Mesenchymal stem cell (in vitro differentiated cells and primary cell): ENCODE measurements at regions not wholly inside any gene's neighbourhood (a gene's known extent, or its start where the extent isn't known, plus 50 kb on each side); places are given as distances from the start of the nearest gene placed in this dataset.

Experiments used
- DNase-seq: peaks from one replicate; pipeline ENCODE4 v3.0.0-alpha.2; 2013
- H2AFZ ChIP-seq: one replicate; pipeline ENCODE4 v1.6.1; 2013; ENCODE audit warnings: low read depth, mild to moderate bottlenecking, control low read depth, inconsistent platforms, low read length, moderate library complexity
- H2AK5ac ChIP-seq: 2 replicates; pipeline ENCODE4 v1.6.1; 2013; ENCODE audit warnings: low read length, moderate library complexity, mild to moderate bottlenecking, inconsistent platforms; ENCODE audit not compliant: severe bottlenecking
- H2BK120ac ChIP-seq: one replicate; pipeline ENCODE4 v1.6.1; 2013; ENCODE audit warnings: low read depth, mild to moderate bottlenecking, inconsistent platforms, low read length, moderate library complexity
- H2BK12ac ChIP-seq, 2 experiments: one replicate each; pipeline ENCODE4 v1.6.1; 2013; ENCODE audit warnings: inconsistent platforms in 2 of 2, low read length in 2 of 2, mild to moderate bottlenecking in 2 of 2, moderate library complexity in 2 of 2, control low read depth in 1 of 2
- H2BK15ac ChIP-seq: one replicate; pipeline ENCODE4 v1.6.1; 2013; ENCODE audit warnings: mild to moderate bottlenecking, low read depth, inconsistent platforms; ENCODE audit not compliant: poor library complexity, severe bottlenecking
- H2BK5ac ChIP-seq: 2 replicates; pipeline ENCODE4 v1.6.1; 2013; ENCODE audit warnings: low read depth, mild to moderate bottlenecking, low read length, control low read depth, inconsistent platforms; ENCODE audit not compliant: poor library complexity, severe bottlenecking
- H3K14ac ChIP-seq, 2 experiments: one replicate each; pipeline ENCODE4 v1.6.1; 2013; ENCODE audit warnings: inconsistent platforms in 2 of 2, low read length in 2 of 2, control low read depth in 1 of 2, mild to moderate bottlenecking in 1 of 2, moderate library complexity in 1 of 2
- H3K18ac ChIP-seq, 2 experiments: one replicate each; pipeline ENCODE4 v1.6.1; 2013; ENCODE audit warnings: inconsistent platforms in 2 of 2, low read length in 2 of 2, control low read depth in 1 of 2, low read depth in 1 of 2, mild to moderate bottlenecking in 1 of 2
- H3K23ac ChIP-seq, 2 experiments: one replicate each; pipeline ENCODE4 v1.6.1; 2013; ENCODE audit warnings: inconsistent platforms in 2 of 2, low read length in 2 of 2, mild to moderate bottlenecking in 2 of 2, moderate library complexity in 2 of 2, control low read depth in 1 of 2
- H3K27ac ChIP-seq: 2 replicates; pipeline ENCODE4 v1.5.1; 2013; ENCODE audit warnings: mild to moderate bottlenecking, moderate library complexity, low read length, control low read depth, inconsistent platforms; ENCODE audit not compliant: poor library complexity, severe bottlenecking
- H3K27me3 ChIP-seq, 2 experiments: 2 replicates each; pipeline versions ENCODE4 v1.6.1 to v1.7.0; 2013; ENCODE audit warnings: low read length in 2 of 2, mild to moderate bottlenecking in 2 of 2, moderate library complexity in 2 of 2, control low read depth in 1 of 2, inconsistent platforms in 1 of 2; ENCODE audit not compliant: control insufficient read depth in 1 of 2, insufficient read depth in 1 of 2
- H3K36me3 ChIP-seq, 2 experiments: 2 replicates each; pipeline versions ENCODE4 v1.6.1 to v1.7.0; 2013; ENCODE audit warnings: low read length in 2 of 2, control low read depth in 1 of 2, inconsistent platforms in 1 of 2, low read depth in 1 of 2, mild to moderate bottlenecking in 1 of 2; ENCODE audit not compliant: insufficient read depth in 2 of 2, control insufficient read depth in 1 of 2
- H3K4ac ChIP-seq, 2 experiments: one replicate each; pipeline ENCODE4 v1.6.1; 2013; ENCODE audit warnings: inconsistent platforms in 2 of 2, low read length in 2 of 2, mild to moderate bottlenecking in 2 of 2, moderate library complexity in 2 of 2, control low read depth in 1 of 2, low read depth in 1 of 2
- H3K4me1 ChIP-seq: 2 replicates; pipeline ENCODE4 v1.6.1; 2013; ENCODE audit warnings: low read depth, low read length, control low read depth; ENCODE audit not compliant: control insufficient read depth, insufficient read depth
- H3K4me2 ChIP-seq: 2 replicates; pipeline ENCODE4 v1.6.1; 2013; ENCODE audit warnings: low read length, mild to moderate bottlenecking, inconsistent platforms; ENCODE audit not compliant: poor library complexity, severe bottlenecking
- H3K4me3 ChIP-seq, 2 experiments: 2 replicates each; pipeline versions ENCODE4 v1.5.1 to v1.7.0; 2013; ENCODE audit warnings: low read length in 2 of 2, mild to moderate bottlenecking in 2 of 2, control low read depth in 1 of 2, low read depth in 1 of 2; ENCODE audit not compliant: insufficient read depth in 1 of 2
- H3K79me1 ChIP-seq: replicated peaks from 2 replicates; pipeline ENCODE4 v1.6.1; 2013; ENCODE audit warnings: mild to moderate bottlenecking, control low read depth, low read length, inconsistent platforms; ENCODE audit not compliant: poor library complexity, severe bottlenecking
- H3K9ac ChIP-seq: 2 replicates; pipeline ENCODE4 v1.7.0; 2013; ENCODE audit warnings: mild to moderate bottlenecking, low read length, moderate library complexity
- H3K9me3 ChIP-seq: 2 replicates; pipeline ENCODE4 v1.7.0; 2013; ENCODE audit warnings: mild to moderate bottlenecking, low read length; ENCODE audit not compliant: control insufficient read depth
- H4K8ac ChIP-seq: one replicate; pipeline ENCODE4 v1.6.1; 2013; ENCODE audit warnings: inconsistent platforms, mild to moderate bottlenecking, low read length, moderate library complexity
- H4K91ac ChIP-seq: one replicate; pipeline ENCODE4 v1.6.1; 2013; ENCODE audit warnings: mild to moderate bottlenecking, low read length, inconsistent platforms
- WGBS: methylation state at CpG from one replicate; pipeline ENCODE4 v1.1.7; 2013; ENCODE audit warnings: mixed read lengths; 5-methylcytosine and 5-hydroxymethylcytosine counted together

- Histone ChIP-seq H3K4me1 (no peaks in the 10 kb centered on the region), H3K4ac (no peak overlapping the region), H3K23ac (no peak overlapping the region), H3K18ac (no peak overlapping the region), H4K8ac (no peak overlapping the region), H3K4me3 (no peak overlapping the region), H4K91ac (no peak overlapping the region), H3K9ac (no peak overlapping the region), H2AFZ (no peak overlapping the region), H3K79me1 (no peaks in the 10 kb centered on the region), H2BK12ac (no peak overlapping the region), H3K36me3 (no peaks in the 10 kb centered on the region), H2AK5ac (no peak overlapping the region), H2BK120ac (no peak overlapping the region), H3K4me2 (no peak overlapping the region), H2BK15ac (no peak overlapping the region), H3K9me3 (no peaks in the 10 kb centered on the region), H3K27me3 (no peaks in the 10 kb centered on the region), H3K27ac (no peak overlapping the region), H3K14ac (no peak overlapping the region), H2BK5ac (no peak overlapping the region)
- 83% methylated on average over 7 of the region's 7 CpGs for WGBS
- no peak for DNase-seq
These were observed 228.5 kb upstream of the SESN3 start for GRCh38 chr11:95459291-95460042.

GRCh38 chr11:95456714-95457491, 225.9 kb upstream of the SESN3 start:
- Histone ChIP-seq H3K27me3 (no peaks in the 10 kb centered on the region), H2BK120ac (no peak overlapping the region), H2AFZ (no peak overlapping the region), H3K4ac (no peak overlapping the region), H2BK15ac (no peak overlapping the region), H3K4me1 (no peaks in the 10 kb centered on the region), H3K4me2 (no peak overlapping the region), H4K8ac (no peak overlapping the region), H3K14ac (peak overlapping the region in 1 of 2 experiments; percentile 35), H3K23ac (no peak overlapping the region), H2BK5ac (no peak overlapping the region), H3K27ac (no peak overlapping the region), H3K36me3 (no peaks in the 10 kb centered on the region), H3K9ac (no peak overlapping the region), H3K79me1 (no peaks in the 10 kb centered on the region), H3K9me3 (no peaks in the 10 kb centered on the region), H3K4me3 (no peak overlapping the region), H2AK5ac (no peak overlapping the region), H4K91ac (peak overlapping the region; percentile 2), H2BK12ac (no peak overlapping the region), H3K18ac (no peak overlapping the region)
- WGBS = 84% methylated on average over 6 of the region's 7 CpGs
- DNase-seq = peak; percentile 40

GRCh38 chr11:95455228-95455970, 224.4 kb upstream of the SESN3 start:
- Histone ChIP-seq H3K27me3 (no peaks in the 10 kb centered on the region), H3K4me1 (no peaks in the 10 kb centered on the region), H3K4me2 (no peak overlapping the region)

More at GRCh38 chr11:95455228-95455970, 224.4 kb upstream of the SESN3 start:
- no peak overlapping the region for H3K18ac ChIP-seq
- no peak overlapping the region for H3K14ac ChIP-seq
- no peak overlapping the region for H3K27ac ChIP-seq
- H3K9me3 ChIP-seq = no peaks in the 10 kb centered on the region
- H2AK5ac ChIP-seq = no peak overlapping the region
- H2BK120ac ChIP-seq = no peak overlapping the region
- no peak overlapping the region for H2BK15ac ChIP-seq
- no peak overlapping the region for H3K9ac ChIP-seq
- no peak overlapping the region for H4K91ac ChIP-seq
- WGBS = 76% methylated on average over 6 of the region's 6 CpGs
- no peak overlapping the region for H3K4me3 ChIP-seq
- H3K79me1 ChIP-seq = no peaks in the 10 kb centered on the region
- no peak overlapping the region for H3K4ac ChIP-seq
- no peak overlapping the region for H2AFZ ChIP-seq
- no peak for DNase-seq
- H3K36me3 ChIP-seq = no peaks in the 10 kb centered on the region
- H2BK12ac ChIP-seq = no peak overlapping the region
- no peak overlapping the region for H2BK5ac ChIP-seq
- no peak overlapping the region for H4K8ac ChIP-seq
- H3K23ac ChIP-seq = no peak overlapping the region
